ENCODE measurements at regions not wholly inside any gene's neighbourhood (a gene's known extent, or its start where the extent isn't known, plus 50 kb on each side); places are given as distances from the start of the nearest gene placed in this dataset.

- no peak overlapping the region for H3K4me2 ChIP-seq (ENCODE audit: insufficient read depth, insufficient read length, low read length)
- no peak overlapping the region for H4K5ac ChIP-seq (ENCODE audit: insufficient read length, low read depth, low read length)
- no peaks in the 10 kb centered on the region for H3K4me1 ChIP-seq (ENCODE audit: insufficient read depth, low read length)
- no peaks in the 10 kb centered on the region for H3K23me2 ChIP-seq (ENCODE audit: insufficient read length, low read depth, low read length, poor library complexity, severe bottlenecking)
- H3K14ac ChIP-seq (ENCODE audit: insufficient read depth, low read length) = no peak overlapping the region
- H4K20me1 ChIP-seq (ENCODE audit: control insufficient read depth, insufficient read depth, insufficient read length) = no peaks in the 10 kb centered on the region
- H3K4ac ChIP-seq (ENCODE audit: low read depth, low read length) = no peak overlapping the region
- no peaks in the 10 kb centered on the region for H3K9me3 ChIP-seq (ENCODE audit: control insufficient read depth, low read depth, low read length)
- no peak for DNase-seq
- H3K79me1 ChIP-seq (ENCODE audit: insufficient read depth, low read depth, low read length, poor library complexity, severe bottlenecking) = no peaks in the 10 kb centered on the region
- Mint-ChIP-seq H3K27me3 (ENCODE audit: low read depth) (no peaks in the 10 kb centered on the region), H3K36me3 (ENCODE audit: insufficient read depth in 1 of 3, low read depth in 3 of 3) (no peaks in the 10 kb centered on the region), H3K4me3 (no peak overlapping the region), H3K4me1 (0 out of 4 replicates have a peak, but pooled peaks cover 0 to 4% of the 10 kb centered on the region in 2 experiments), H3K27ac (no peak overlapping the region), H3K9me3 (no peaks in the 10 kb centered on the region)
- no peak overlapping the region for H2AK5ac ChIP-seq (ENCODE audit: insufficient read length, low read length)
- H3K23ac ChIP-seq (ENCODE audit: insufficient read length, low read depth, low read length) = no peak overlapping the region
- no peaks in the 10 kb centered on the region for H3K79me2 ChIP-seq (ENCODE audit: insufficient read depth, low read length)
- no peak overlapping the region for H3K18ac ChIP-seq (ENCODE audit: insufficient read length, low read depth, low read length)
- no peak overlapping the region for H3T11ph ChIP-seq (ENCODE audit: low read length)
- no peak overlapping the region for H3K9ac ChIP-seq (ENCODE audit: extremely low read depth, insufficient read length, low read length)
- H3K27me3 ChIP-seq (ENCODE audit: insufficient read depth, low read length) = no peaks in the 10 kb centered on the region
- no peak for TF ChIP-seq CTCF (conservative IDR thresholded peaks at IDR 0.05)
- H3K56ac ChIP-seq (ENCODE audit: insufficient read length, low read depth, low read length) = no peak overlapping the region
- no peak overlapping the region for H2BK20ac ChIP-seq (ENCODE audit: low read depth, low read length, poor library complexity, severe bottlenecking)
- H4K8ac ChIP-seq (replicated peaks; ENCODE audit: insufficient read length, low read depth, low read length) = no peak overlapping the region
- WGBS (ENCODE audit: extremely low coverage, insufficient read length, low lambda C conversion rate) = no CpG with 5 or more reads among the region's 3 CpGs
- H2BK15ac ChIP-seq (ENCODE audit: low read depth, low read length) = no peak overlapping the region
- no peak overlapping the region for H4K91ac ChIP-seq (ENCODE audit: insufficient read length, low read depth, low read length)
- no peak overlapping the region for H3K27ac ChIP-seq (ENCODE audit: insufficient read length, low read depth, low read length)
- H2BK120ac ChIP-seq (ENCODE audit: low read depth, low read length, poor library complexity, severe bottlenecking) = no peak overlapping the region
- H2AFZ ChIP-seq (ENCODE audit: low read length) = no peak overlapping the region
- no peak overlapping the region for H2BK12ac ChIP-seq (ENCODE audit: insufficient read length, low read depth, low read length)
- H2BK5ac ChIP-seq (ENCODE audit: insufficient read length, low read length) = no peak overlapping the region
Measured at GRCh38 chr18:52008330-52008729, 331.7 kb upstream of the DCC start.
